Ishikawa (cell line): ENCODE measurements at regions not wholly inside any gene's neighbourhood (a gene's known extent, or its start where the extent isn't known, plus 50 kb on each side); places are given as distances from the start of the nearest gene placed in this dataset.

ENCODE experiments used
- CREB1 ChIP-seq: IDR thresholded peaks from 2 replicates; pipeline ENCODE4 v1.6.1; 2012; ENCODE audit warnings: low read depth
- EP300 ChIP-seq: IDR thresholded peaks from 2 replicates; pipeline ENCODE4 v1.6.1; 2012; ENCODE audit warnings: borderline replicate concordance
- MAX ChIP-seq: IDR thresholded peaks from 2 replicates; pipeline ENCODE4 v1.6.1; 2012
- RAD21 ChIP-seq: IDR thresholded peaks from 2 replicates; pipeline ENCODE4 v1.6.1; 2012; ENCODE audit warnings: low read depth
- TAF1 ChIP-seq: IDR thresholded peaks from 2 replicates; pipeline ENCODE4 v1.6.1; 2012; ENCODE audit warnings: low read depth, mild to moderate bottlenecking
- TCF12 ChIP-seq: IDR thresholded peaks from 2 replicates; pipeline ENCODE4 v1.6.1; 2012; ENCODE audit warnings: low read depth
- TEAD4 ChIP-seq: IDR thresholded peaks from 2 replicates; pipeline ENCODE4 v1.6.1; 2012
- USF1 ChIP-seq: IDR thresholded peaks from 2 replicates; pipeline ENCODE4 v1.6.1; 2012
- ZBTB7A ChIP-seq: IDR thresholded peaks from 2 replicates; pipeline ENCODE4 v1.6.1; 2012; ENCODE audit warnings: low read depth
- TF ChIP-seq, protein P1 (sequence below): IDR thresholded peaks from 2 replicates; pipeline ENCODE4 v1.6.1; 2012; ENCODE audit warnings: low read depth, mild to moderate bottlenecking

DNA sequence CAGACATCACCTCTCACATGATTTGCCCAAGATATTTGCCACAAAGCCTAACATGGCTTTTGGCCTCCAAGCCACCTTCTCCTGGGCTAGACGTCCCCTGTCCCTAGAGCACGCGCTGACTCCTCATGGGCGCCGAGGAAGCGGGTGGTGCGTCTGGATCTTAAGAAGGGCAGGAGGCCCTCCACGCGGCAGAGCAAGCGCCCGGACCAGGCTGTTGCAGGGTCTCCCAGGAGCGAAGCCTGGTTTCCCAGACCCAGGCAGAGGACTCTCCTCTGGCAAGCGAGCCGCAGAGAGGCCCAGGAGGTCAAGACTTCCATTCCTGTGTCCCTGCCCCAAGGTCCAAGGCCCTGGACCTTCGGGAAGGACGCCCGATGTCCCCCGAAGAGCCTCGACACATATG, 101.7 kb upstream of the TTC34 start:
- TF ChIP-seq EP300, result no peak
- TF ChIP-seq, protein P1, sequence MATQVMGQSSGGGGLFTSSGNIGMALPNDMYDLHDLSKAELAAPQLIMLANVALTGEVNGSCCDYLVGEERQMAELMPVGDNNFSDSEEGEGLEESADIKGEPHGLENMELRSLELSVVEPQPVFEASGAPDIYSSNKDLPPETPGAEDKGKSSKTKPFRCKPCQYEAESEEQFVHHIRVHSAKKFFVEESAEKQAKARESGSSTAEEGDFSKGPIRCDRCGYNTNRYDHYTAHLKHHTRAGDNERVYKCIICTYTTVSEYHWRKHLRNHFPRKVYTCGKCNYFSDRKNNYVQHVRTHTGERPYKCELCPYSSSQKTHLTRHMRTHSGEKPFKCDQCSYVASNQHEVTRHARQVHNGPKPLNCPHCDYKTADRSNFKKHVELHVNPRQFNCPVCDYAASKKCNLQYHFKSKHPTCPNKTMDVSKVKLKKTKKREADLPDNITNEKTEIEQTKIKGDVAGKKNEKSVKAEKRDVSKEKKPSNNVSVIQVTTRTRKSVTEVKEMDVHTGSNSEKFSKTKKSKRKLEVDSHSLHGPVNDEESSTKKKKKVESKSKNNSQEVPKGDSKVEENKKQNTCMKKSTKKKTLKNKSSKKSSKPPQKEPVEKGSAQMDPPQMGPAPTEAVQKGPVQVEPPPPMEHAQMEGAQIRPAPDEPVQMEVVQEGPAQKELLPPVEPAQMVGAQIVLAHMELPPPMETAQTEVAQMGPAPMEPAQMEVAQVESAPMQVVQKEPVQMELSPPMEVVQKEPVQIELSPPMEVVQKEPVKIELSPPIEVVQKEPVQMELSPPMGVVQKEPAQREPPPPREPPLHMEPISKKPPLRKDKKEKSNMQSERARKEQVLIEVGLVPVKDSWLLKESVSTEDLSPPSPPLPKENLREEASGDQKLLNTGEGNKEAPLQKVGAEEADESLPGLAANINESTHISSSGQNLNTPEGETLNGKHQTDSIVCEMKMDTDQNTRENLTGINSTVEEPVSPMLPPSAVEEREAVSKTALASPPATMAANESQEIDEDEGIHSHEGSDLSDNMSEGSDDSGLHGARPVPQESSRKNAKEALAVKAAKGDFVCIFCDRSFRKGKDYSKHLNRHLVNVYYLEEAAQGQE, result no peak
- TF ChIP-seq TCF12, result no peak
- no peak for TF ChIP-seq RAD21
- no peak for TF ChIP-seq CREB1
- TF ChIP-seq USF1, result no peak
- TF ChIP-seq TAF1, result no peak
- no peak for TF ChIP-seq ZBTB7A
- TF ChIP-seq MAX, result no peak
- no peak for TF ChIP-seq TEAD4
